DMS53 treated with DMSO at 0.1 percent for 48 hours (cell line): ENCODE measurements at regions not wholly inside any gene's neighbourhood (a gene's known extent, or its start where the extent isn't known, plus 50 kb on each side); places are given as distances from the start of the nearest gene placed in this dataset.

Experiments
- DNase-seq: peaks from one replicate; lab custom pipeline; 2025; ENCODE audit not compliant: unreplicated experiment; lab: John Stamatoyannopoulos, UW

DNA sequence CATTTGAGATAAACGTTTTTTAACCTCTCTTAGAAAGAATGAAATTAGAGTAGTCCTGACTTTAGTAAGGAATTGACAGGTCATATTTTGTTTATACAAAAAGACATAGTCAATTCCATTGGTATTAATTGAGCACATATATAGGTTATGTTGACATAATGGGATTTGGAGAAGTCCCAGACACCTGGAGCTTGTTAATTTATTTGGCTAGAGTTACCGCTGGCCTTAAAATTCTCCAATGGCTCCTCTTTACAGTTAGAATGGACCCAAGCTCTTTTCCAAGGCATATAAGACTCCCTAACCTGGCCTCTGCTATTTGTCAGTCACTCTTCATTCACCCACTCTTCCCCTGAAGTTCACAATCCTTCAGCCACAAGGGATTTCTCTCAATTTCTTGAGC lies 221.3 kb downstream of the CBLN4 start:
- no peak for DNase-seq

DNA sequence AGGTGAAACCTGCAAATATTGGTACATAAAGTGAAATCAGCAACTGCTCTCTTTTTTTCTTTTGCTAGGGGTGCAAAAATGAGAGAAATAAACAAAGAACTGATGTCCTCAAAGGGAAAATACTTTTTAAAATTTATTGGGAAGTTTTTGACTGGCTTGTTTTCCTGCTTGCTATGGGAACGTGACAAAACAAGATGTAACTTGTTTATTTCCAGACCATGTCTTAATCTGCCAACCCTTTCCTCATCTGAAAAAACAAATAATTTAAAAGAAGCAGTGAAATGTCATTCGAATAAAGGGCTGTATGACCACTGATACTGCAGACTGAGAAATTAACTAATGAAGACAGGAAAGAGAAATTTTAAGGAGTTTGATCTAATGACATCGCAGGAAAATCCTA lies 221.9 kb downstream of the CBLN4 start:
- no peak for DNase-seq

DNA sequence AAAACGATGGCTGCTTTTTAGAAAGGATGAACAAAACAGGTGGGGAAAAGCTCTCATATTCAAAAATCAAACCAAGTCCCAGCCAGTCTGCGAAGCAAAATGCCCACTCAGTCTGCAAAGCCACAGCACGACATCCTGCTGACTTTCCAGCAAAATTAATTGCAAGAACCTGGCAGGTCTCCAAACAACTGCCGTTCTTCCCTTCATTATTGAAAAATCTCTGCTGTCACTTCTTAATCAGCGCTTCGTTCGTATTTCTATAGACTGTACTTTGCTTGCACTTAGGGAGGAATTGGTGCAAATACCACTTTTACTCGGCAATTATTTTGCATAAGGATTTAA lies 222.4 kb downstream of the CBLN4 start:
- DNase-seq: no peak

DNA sequence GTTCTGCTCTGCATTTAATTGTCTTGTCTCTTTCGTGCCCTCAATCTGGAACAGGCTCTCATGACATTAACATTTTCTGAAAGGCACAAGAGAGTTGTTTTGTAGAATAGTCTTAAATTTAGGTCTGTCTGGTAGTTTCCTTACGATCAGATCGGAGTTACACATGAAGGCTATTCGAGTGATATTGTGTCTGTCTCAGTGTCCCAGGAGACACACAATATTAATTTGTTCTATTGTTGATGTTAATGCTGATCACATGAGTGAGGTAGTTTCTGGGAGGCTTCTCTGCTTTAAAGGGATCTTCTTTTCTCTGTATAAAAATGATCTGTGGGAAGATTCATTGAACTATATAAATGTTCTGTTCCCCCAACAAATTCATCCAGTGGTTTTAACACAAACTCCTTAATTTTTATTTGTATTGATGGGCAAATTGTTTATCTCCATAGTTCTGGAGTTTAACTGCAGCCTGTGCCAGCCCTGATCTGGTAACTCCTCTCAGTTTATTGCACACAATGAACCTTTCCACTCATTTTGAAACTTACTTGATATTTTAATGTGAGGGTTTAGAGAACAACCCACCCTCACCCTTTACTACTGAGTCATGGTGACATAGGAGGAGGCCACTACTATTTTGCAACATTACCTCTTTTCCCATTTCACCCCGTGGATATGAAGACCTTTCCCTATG lies 223.0 kb downstream of the CBLN4 start:
- no peak for DNase-seq

DNA sequence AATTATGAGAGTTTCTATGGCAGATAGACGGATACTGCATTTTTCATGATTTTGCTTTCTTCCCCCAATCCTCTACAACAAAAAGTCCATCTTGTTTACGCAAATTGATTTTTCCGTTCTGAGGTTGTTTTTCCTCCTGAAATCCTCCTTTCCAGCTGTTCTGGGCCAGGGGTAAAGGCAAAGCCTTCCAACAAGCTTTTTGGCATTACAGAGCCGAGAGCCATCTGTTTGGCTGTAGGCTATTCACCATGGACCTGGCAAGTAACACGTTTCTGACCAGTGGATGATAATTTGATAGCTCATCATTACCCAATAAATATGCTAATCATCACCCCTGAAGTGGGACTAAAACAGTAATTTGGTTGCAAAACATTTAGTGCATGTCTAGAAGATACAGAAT lies 226.5 kb downstream of the CBLN4 start:
- DNase-seq: no peak

DNA sequence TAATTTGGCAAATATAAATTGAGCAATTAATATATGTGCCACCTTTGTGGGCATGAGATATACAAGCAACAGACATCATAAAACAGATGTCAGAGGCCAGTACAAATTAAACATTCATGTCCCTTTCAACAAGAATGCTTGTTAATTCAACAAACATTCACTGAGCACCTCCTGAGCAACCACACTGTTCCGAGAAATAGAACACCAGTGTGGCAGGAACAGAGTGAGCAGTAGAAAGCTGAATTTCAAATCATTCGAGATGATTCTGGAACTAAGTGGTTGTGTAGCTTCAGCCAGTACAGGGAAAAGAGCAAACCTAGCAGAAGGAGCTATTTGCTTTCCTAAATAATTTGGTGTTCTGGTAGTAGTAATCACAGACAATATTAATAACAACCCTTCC lies 227.7 kb downstream of the CBLN4 start:
- no peak for DNase-seq

DNA sequence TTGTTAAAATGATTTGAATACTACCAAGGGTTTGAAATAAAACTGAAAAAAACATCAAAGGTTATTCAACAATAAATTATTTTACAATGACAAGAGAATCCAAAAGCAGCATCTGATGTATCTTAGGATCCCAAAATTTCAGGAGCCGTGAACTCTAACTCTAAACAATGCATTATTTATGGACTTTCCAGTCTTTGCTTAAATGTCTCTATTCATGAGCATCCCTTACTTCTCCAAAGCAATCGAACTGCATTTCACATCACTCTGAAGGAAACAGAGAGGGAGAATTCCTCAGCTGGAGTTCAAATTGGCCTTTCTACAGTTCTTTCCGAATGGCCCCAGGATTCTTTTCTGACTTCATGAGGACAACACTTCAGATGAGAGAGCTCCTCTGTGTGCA lies 229.1 kb downstream of the CBLN4 start:
- no peak for DNase-seq

DNA sequence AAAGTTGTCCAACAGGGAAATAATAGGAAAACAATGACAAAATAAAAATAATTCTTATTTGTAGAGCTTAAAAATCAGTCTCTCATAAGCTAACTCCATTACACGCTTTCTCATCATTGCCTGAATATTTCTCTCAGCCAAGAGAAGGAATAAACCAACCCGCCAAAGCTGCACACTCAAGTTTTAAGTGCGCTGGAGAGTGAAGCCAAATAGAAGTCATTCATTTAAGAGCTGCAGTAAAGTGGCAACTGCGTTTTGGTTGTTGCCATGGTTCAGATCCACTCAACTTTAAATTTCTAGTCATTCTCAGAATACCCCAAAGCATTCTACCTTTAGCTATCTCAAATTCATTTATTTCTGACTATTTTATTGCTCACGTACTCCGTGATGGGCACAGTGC lies 230.7 kb downstream of the CBLN4 start:
- no peak for DNase-seq

DNA sequence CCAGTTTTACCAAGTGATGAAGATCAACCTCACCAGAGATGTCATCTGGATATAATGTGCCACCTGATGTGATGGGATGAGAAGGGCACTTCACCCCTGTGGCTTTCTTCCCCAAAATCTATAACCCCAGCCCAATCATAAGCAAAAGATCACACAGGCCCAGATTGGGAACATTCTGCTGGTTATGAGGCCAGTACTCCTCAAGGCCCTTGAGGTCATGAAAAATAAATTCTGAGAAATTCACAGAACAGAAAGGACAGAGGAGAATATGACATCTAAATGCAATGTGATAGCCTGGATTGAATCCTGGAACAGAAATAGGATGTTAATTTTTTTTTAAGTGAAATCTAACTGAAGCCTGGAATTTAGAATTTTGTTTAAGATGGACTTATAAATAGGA lies 243.5 kb downstream of the CBLN4 start:
- no peak for DNase-seq

DNA sequence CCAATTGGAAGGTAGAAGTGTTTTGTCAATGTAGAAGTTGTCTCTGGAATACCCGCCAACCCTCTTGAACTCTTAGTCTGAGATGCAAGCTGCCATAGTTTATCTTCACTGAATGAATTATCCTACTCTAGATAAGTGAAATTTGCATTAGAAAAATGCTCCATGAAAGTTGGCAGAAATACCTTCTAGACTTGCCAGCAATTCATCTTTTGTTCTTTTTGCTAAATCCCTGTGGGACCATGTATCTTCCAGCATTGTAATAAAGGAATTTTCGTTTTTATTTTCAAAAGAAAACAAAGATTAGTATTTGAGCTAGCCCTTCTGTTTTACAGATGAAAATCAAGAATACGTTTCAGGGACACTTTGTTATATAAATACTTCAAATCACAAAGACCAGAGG lies 244.2 kb downstream of the CBLN4 start:
- DNase-seq: no peak

DNA sequence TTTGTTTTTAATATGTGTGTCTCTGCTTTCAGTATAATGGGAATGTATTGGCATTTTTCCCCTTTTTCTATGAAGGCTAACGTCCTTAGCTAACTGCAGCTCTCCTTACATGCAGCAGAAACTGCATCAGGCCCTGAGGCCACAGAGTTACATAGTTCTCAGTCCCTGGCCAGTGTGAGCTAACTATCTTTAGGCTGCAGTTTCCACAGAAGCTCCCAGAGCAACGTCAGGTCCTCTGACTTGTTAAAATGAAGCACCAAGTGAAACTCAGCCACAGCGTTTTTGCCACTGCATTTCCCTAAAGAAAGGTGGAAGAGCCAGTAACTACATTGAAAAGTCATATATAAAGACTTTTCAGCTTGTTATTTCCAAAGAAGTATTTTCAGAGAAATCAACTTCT lies 244.7 kb downstream of the CBLN4 start:
- DNase-seq: no peak

DNA sequence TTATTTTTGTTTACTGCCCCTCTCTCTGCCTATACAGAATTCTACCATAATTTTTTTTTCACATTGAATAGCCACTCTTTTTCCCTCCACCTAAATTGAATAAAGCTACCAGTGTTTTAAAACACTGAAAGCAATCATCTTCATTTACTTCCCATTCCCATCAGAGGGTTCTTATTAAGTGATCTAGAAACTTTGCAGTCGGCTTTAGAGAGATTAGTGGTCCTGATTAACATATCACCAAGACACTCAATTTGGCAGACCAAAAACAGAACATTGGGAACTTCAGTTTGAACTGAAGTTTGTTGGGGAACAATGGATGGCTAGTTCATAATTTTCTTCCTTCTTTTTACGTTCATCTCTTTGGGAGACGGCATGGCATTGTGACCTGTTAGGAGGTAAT lies 249.5 kb downstream of the CBLN4 start:
- DNase-seq: no peak

DNA sequence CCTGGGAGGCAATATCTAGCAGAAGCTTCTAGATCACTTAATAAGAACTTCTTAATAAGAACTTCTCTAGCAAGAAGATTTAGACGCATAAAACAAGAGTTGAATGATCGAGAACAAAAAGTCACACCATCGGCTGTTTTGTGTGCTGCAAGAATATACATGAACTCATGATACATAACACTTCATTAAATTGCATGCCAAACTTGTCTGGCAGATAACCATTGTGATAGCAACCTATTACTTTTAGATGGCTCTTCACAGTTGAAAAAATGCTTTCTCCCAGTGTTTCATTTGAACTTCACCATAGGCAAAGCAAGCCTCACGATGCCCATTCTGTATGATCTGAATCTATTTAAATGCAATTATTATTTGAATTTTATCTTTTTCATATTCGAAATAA lies 249.9 kb downstream of the CBLN4 start:
- no peak for DNase-seq

DNA sequence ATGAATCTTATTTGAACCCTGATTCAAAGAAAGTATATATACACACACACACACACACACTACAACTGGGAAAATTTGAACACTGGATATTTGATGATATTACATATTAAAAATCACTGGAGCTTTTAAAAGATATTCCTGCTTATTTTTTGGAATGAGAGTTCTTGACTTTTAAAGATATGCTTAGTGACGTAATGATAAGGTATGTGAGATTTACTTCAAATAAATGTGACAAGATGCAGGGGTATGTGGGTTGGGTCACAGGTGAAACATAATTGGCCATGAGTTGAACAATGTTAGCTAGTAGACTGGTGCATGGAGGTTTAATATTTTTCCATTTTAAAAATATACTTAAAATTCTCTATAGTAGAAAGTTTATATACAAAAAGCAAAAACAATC lies 258.6 kb downstream of the CBLN4 start:
- no peak for DNase-seq

DNA sequence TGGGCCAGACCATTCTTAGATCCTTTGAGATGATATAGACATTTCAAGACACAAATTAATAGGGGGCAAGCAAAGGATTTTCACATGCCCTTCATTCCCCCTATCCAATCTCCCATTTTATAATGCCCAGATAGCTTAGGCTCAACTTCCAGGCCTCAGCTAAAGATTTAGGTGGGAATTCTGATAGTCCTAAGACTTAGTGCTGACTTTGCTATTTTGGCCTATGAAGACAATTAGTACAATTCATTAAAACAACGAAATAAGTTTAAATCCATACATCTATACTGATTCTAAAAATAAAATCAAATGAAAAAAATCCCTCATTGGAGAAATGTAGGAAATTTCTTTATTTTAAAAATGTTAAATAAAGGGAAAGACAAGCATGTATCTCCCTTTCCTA lies 259.5 kb downstream of the CBLN4 start:
- no peak for DNase-seq

DNA sequence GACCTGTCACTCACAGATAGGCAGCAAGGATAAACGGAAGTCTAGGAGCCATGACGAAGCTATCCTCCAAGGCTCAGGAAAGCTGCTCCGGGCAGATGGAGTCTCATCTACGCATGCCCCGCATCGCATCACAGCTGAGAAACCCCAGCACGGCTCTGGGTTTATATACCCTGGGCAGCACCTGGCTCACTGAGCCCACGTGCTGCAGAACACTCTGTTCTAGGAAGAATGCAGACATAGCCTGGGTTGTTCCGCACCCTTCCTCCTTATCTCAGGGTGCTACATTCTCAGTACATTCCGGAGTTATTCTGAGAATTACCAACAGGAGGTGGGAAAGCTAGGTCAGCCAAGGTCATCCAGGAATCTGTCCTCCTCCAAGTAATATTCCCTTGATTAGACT lies 260.4 kb downstream of the CBLN4 start:
- no peak for DNase-seq

DNA sequence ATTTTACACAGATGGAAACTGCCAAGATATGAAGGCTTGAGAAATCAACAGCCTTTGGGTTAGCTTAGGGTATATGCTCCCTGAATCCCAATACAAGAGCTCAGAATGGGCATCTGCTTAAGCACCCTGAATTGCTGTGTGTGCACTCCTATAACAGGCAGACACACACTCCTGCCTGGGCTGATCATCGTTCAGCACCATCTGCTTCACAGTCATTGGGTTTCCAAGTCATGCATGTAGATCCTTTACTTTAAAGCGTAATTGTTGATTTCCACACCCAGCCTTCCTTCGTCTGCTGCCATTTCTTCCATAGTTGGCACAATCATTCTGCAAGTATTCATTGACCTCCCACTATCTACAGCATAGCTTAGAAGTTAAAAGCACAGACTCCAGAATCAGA lies 263.5 kb downstream of the CBLN4 start:
- DNase-seq: no peak

DNA sequence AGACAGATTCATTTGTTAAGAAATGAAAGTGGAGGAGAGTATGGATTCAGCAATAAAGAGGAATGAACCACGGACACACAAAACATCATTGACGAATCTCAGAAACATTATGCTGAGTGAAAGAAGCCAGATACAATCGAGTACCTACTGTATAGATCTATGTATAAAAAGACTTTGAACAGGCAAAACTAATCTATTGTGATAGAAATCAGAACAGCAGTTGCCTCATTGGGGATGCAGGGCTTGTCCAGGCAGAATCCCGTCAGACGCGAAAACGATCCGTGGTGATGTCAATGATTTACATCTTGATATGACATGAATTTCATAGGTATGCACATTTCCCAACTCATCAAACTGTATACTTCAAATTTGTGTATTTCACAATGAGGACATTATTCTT lies 265.2 kb downstream of the CBLN4 start:
- no peak for DNase-seq

DNA sequence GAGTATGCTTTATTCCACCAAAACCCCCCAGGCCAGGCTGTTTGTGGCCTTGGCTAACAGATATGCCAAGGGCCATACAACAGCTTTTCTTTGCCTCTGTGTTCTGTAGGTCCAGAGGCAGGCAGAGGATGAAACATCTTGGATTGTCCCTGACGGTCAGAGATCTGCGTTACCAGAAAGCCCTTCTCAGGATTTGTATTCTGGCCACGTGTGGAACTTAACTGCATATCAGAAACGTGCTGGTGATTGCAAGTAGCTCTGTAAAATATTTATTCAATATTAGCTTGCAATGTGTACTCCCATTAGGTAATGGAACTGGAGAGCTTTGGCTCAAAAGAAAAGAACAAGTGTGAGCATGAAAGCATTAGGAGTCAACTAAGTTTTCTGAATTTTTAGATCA lies 275.0 kb downstream of the CBLN4 start:
- DNase-seq: no peak

DNA sequence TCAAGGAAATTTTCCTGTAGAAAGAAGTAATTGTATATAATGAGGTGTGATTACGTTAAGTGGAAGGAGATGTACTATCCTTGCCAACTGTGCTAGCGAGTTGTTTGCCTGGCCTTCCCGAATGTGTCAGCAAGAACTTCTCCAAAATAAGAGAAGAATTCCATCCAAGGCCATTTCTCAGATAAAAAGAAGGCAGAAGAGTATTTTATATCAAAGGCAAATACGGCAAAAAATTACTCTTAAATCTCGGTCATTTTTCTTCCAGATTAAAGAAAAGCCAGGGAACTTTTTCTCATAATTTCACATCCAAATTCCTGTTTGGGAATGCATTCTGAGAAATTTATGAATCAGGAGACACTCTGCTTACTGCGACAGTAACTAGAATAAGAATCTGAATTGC lies 290.6 kb downstream of the CBLN4 start:
- DNase-seq: no peak

DNA sequence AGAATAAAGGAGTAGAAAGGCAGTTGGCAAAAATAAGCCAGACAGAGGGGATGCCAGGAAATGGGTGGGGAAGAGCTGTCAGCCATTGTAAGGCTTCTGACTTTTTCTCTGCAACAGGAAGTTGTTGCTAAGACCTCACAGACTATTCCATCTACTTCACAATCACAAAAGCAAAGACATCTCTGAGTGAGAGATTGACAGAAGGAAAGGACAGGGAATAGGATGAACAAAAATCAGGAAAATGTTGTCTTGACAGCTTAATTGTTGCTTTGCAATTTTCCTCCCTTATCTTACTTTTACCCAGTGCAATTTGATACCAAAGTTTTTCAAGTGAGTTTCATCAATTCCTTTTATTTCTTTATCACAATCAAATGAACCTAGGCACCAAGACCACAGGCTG lies 291.2 kb downstream of the CBLN4 start:
- DNase-seq: no peak

DNA sequence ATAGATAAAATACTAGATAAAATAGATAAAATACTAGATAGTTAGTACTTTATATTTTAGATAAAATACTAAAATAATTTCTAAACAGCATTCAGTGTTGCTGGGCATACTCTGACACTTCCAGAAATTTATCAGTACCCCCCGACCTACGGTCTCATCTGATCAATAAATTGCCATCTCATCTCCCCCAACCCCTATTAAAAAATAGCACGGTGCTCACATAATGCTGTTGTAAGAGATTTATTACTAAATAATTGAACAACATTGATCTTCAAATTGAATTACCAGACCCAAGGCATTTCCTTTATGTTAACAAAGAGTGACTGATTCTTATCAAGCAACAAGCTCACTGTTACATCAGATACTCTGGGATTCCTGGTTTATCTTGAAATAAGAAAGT lies 300.9 kb downstream of the CBLN4 start:
- no peak for DNase-seq

DNA sequence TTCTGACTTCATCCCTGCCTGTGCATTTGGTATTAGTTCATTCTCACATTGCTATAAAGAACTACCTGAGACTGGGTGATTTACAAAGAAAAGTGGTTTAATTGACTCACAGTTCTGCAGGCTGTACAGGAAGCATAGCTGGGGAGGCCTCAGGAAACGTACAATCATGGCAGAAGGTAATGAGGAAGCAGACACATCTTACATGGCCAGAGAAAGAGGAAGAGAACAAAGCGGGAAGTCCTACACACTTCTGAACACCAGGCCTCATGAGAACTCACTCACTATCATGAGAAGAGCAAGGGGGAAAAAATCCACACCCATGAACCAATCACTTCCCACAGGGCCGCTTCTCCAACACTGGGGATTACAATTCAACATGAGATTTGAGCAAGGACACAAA lies 303.9 kb downstream of the CBLN4 start:
- DNase-seq: no peak

DNA sequence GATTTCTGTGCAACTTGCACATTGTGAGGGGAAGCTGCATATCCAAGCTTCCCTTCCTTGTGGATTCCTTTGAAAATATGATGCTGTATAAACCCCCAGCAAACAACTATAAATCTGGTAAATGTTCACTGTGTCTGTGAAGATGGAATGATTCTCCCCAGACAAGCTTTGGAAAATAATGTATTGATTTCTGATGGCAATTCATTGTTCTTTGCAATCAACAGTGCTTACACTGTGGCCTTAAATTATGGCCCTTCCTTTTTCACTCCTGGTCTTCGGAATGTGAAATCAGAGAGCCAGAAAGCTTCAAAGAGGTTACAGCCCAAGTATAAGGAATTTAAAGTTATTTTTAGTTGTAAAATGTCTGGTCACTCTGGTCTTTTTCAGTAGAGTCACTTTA lies 308.8 kb downstream of the CBLN4 start:
- DNase-seq: no peak
